ENCODE measurements at regions not wholly inside any gene's neighbourhood (a gene's known extent, or its start where the extent isn't known, plus 50 kb on each side); places are given as distances from the start of the nearest gene placed in this dataset.

DNA sequence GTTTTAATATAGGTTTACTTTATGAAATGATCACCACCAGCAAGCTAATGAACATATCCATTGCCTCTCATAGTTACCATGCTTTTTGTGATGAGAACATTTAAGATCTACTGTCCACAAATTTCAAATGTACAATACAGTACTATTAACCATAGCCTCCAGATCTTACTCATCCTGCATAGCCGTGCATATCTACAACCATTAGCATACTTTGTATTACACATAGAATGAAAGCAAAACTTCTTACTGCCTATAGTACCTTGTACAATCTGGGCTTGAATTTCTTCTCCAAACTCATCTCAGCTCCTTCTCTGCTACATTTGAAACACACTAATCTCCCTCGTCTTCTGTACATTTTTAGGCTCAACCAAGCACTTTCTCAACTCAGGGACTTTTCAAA, 510.6 kb downstream of the PRR16 start:
- no peak for TF ChIP-seq CTCF (IDR thresholded peaks at IDR 0.05)
- TF ChIP-seq POLR2AphosphoS5 (IDR thresholded peaks at IDR 0.05): no peak
